Breast epithelium (tissue), 4 donors: ENCODE measurements at regions not wholly inside any gene's neighbourhood (a gene's known extent, or its start where the extent isn't known, plus 50 kb on each side); places are given as distances from the start of the nearest gene placed in this dataset.

Experiments
- DNase-seq, 2 donors: peaks; one replicate each; pipeline ENCODE4 v3.0.0-alpha.2; 2019; ENCODE audit warnings: low spot score in 2 of 2
- H3K27ac ChIP-seq, 2 donors: fragments of 200-600 bp; sonication (generic) in 1 of 2; one replicate each; pipeline ENCODE4 v1.5.1; 2016 to 2019; ENCODE audit warnings: mild to moderate bottlenecking in 1 of 2
- H3K27me3 ChIP-seq, 2 donors: fragments of 200-600 bp; sonication (generic) in 1 of 2; one replicate each; pipeline versions ENCODE4 v1.5.1 to v1.6.0; 2017 to 2019; ENCODE audit warnings: control low read depth in 1 of 2, mild to moderate bottlenecking in 1 of 2
- H3K36me3 ChIP-seq: fragments of 200-600 bp; one replicate; pipeline ENCODE4 v1.5.1; 2019
- H3K4me1 ChIP-seq, 2 donors: fragments of 200-600 bp; sonication (generic); one replicate each; pipeline ENCODE4 v1.5.1; 2016 to 2019; ENCODE audit warnings: control low read depth in 1 of 2
- H3K4me3 ChIP-seq, 3 donors: fragments of 200-600 bp; sonication (generic); 1 replicate in 2 of 3; 2 replicates in 1 of 3; pipeline ENCODE4 v1.5.1; 2016 to 2019; ENCODE audit warnings: mild to moderate bottlenecking in 3 of 3, moderate library complexity in 2 of 3
- H3K9me3 ChIP-seq, 2 donors: fragments of 200-600 bp; sonication (generic) in 1 of 2; one replicate each; pipeline ENCODE4 v1.5.1; 2016 to 2019; ENCODE audit warnings: control low read depth in 1 of 2
- CTCF ChIP-seq, 3 donors: fragments of 450-650 bp; IDR thresholded peaks; one replicate each; pipeline ENCODE4 v1.5.1; 2016 to 2017; ENCODE audit warnings: antibody characterized with exemption in 3 of 3, mild to moderate bottlenecking in 3 of 3, moderate library complexity in 3 of 3
- POLR2A ChIP-seq: fragments of 450-650 bp; IDR thresholded peaks from one replicate; pipeline ENCODE4 v1.6.1; 2016; ENCODE audit warnings: antibody characterized with exemption, mild to moderate bottlenecking, moderate library complexity
- POLR2AphosphoS5 ChIP-seq, 3 donors: sonication (generic); formaldehyde crosslinking; IDR thresholded peaks; one replicate each; pipeline ENCODE4 v1.6.1; 2017; ENCODE audit warnings: antibody characterized with exemption in 3 of 3
- intact Hi-C: fragments of 100-400 bp; cut with DNase I; formaldehyde crosslinking; loops from one replicate; pipeline ENCODE4 v1.15.1; 2023; ENCODE audit warnings: low total_unique reads

DNA sequence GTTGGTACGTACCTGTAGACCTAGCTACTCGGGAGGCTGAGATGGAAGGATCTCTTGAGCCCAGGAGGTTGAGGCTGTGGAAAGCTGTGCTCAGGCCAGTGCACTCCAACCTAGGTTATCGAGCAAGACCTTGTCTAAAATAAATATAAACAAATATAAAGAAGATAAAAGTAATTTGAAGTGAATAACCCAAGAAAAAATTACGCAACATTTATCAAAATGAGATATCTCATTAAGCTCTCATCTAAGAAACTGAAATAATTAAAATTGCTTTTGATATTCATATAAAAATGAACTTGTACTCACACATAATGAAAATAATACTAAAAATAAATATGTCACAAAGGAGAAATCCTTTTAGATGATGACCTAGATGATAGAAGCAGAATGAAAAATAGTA lies 647.1 kb upstream of the NCAM2 start:
- Histone ChIP-seq H3K9me3 (no peaks in the 10 kb centered on the region), H3K27ac (no peak overlapping the region), H3K27me3 (no peaks in the 10 kb centered on the region), H3K4me3 (no peak overlapping the region), H3K36me3 (no peaks in the 10 kb centered on the region), H3K4me1 (no peaks in the 10 kb centered on the region)
- intact Hi-C loops = no loop called here
- DNase-seq = no peak
- no peak for TF ChIP-seq POLR2AphosphoS5 (IDR thresholded peaks at IDR 0.05)
- TF ChIP-seq CTCF (IDR thresholded peaks at IDR 0.05) = no peak
- TF ChIP-seq POLR2A = no peak

GRCh38 chr21:20353351-20353750 lies 644.9 kb upstream of the NCAM2 start:
- no peaks in the 10 kb centered on the region for H3K36me3 ChIP-seq
- intact Hi-C loops = no loop called here
- DNase-seq = no peak
- no peaks in the 10 kb centered on the region for H3K27me3 ChIP-seq
- H3K4me1 ChIP-seq = no peaks in the 10 kb centered on the region
- H3K9me3 ChIP-seq = no peaks in the 10 kb centered on the region
- TF ChIP-seq POLR2AphosphoS5 (IDR thresholded peaks at IDR 0.05) (no peak), CTCF (IDR thresholded peaks at IDR 0.05) (no peak), POLR2A (no peak)
- no peak overlapping the region for H3K27ac ChIP-seq
- H3K4me3 ChIP-seq = no peak overlapping the region

DNA sequence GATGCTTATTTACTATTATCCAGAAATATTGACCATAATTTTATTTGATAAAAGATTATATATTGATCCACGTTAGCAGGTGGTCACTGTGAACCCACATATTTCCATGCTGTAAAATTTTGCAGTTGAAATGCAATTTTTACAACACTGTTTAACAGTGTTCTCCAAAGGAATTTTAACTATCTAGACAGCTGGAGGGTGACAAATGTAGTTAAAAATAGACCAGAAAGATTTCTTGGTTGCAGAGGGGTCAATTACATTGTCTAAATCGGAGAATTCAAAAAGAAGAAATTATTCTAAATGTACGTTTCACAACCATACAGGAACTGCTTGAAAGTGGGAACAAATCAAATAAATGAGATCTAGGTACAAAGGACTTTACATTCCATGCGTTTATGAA lies 625.2 kb upstream of the NCAM2 start:
- Histone ChIP-seq H3K27me3 (no peaks in the 10 kb centered on the region), H3K36me3 (no peaks in the 10 kb centered on the region), H3K27ac (no peak overlapping the region), H3K9me3 (no peaks in the 10 kb centered on the region), H3K4me1 (no peaks in the 10 kb centered on the region), H3K4me3 (no peak overlapping the region)
- no peak for DNase-seq
- intact Hi-C loops = no loop called here
- no peak for TF ChIP-seq CTCF (IDR thresholded peaks at IDR 0.05)
- no peak for TF ChIP-seq POLR2A
- TF ChIP-seq POLR2AphosphoS5 (IDR thresholded peaks at IDR 0.05) = no peak

GRCh38 chr21:20377250-20377649 lies 621.0 kb upstream of the NCAM2 start:
- Histone ChIP-seq H3K27ac (no peak overlapping the region), H3K4me3 (no peak overlapping the region), H3K36me3 (no peaks in the 10 kb centered on the region), H3K27me3 (no peaks in the 10 kb centered on the region), H3K4me1 (no peaks in the 10 kb centered on the region), H3K9me3 (no peaks in the 10 kb centered on the region)
- intact Hi-C loops = no loop called here
- TF ChIP-seq POLR2AphosphoS5 (IDR thresholded peaks at IDR 0.05) (no peak), POLR2A (no peak), CTCF (IDR thresholded peaks at IDR 0.05) (no peak)
- no peak for DNase-seq

DNA sequence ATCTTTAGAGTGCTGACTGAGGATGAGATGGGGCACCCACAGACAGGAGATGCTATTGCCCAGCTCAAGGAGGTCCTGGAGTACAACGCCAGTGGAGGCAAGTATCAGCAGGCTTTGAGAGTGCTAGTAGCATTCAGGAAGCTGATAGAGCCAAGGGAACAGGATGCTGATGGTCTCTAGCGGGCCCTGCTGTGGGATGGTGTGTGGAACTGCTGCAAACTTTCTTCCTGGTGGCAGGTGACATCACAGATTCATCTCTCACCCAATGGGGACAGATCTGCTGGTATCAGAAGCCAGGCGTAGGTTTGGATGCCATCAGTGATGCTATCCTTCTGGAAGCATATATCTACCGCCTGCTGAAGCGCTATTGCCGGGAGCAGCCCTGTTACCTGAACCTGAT lies 609.8 kb upstream of the NCAM2 start:
- Histone ChIP-seq H3K36me3 (no peaks in the 10 kb centered on the region), H3K9me3 (peaks cover 0 to 9% of the 10 kb centered on the region in 2 donors), H3K4me3 (no peak overlapping the region), H3K27me3 (no peaks in the 10 kb centered on the region), H3K4me1 (no peaks in the 10 kb centered on the region), H3K27ac (no peak overlapping the region)
- no peak for TF ChIP-seq POLR2A
- no peak for DNase-seq
- intact Hi-C loops = no loop called here

GRCh38 chr21:20396798-20397197 lies 601.4 kb upstream of the NCAM2 start:
- no peaks in the 10 kb centered on the region for H3K9me3 ChIP-seq
- H3K27me3 ChIP-seq = no peaks in the 10 kb centered on the region
- intact Hi-C loops = no loop called here
- no peaks in the 10 kb centered on the region for H3K4me1 ChIP-seq
- no peaks in the 10 kb centered on the region for H3K36me3 ChIP-seq
- TF ChIP-seq CTCF (IDR thresholded peaks at IDR 0.05) (no peak), POLR2A (no peak), POLR2AphosphoS5 (IDR thresholded peaks at IDR 0.05) (no peak)
- H3K27ac ChIP-seq = no peak overlapping the region
- H3K4me3 ChIP-seq = no peak overlapping the region
- DNase-seq = no peak
